Fibroblast of the aortic adventitia (primary cell): ENCODE measurements at regions not wholly inside any gene's neighbourhood (a gene's known extent, or its start where the extent isn't known, plus 50 kb on each side); places are given as distances from the start of the nearest gene placed in this dataset.
A peak's percentile ranks its signal among the peaks of the same experiment; 100 is the strongest.

Experiments used
- DNase-seq: peaks from one replicate; pipeline ENCODE4 v3.0.0-alpha.2; 2010; ENCODE audit warnings: low read depth
- H3K4me3 ChIP-seq: 2 replicates; pipeline ENCODE4 v1.5.1; 2011; ENCODE audit warnings: low read depth, mild to moderate bottlenecking, control low read depth, low read length, moderate library complexity
- TF ChIP-seq, protein P1 (sequence below): IDR thresholded peaks from 2 replicates; pipeline ENCODE4 v1.5.1; 2011; ENCODE audit warnings: mild to moderate bottlenecking, low read length, control low read depth, inconsistent platforms; ENCODE audit not compliant: insufficient read depth

GRCh38 chr6:80456724-80457438, 350.4 kb downstream of the BCKDHB start:
- DNase-seq = no peak
- no peak overlapping the region for H3K4me3 ChIP-seq
- TF ChIP-seq, protein P1, sequence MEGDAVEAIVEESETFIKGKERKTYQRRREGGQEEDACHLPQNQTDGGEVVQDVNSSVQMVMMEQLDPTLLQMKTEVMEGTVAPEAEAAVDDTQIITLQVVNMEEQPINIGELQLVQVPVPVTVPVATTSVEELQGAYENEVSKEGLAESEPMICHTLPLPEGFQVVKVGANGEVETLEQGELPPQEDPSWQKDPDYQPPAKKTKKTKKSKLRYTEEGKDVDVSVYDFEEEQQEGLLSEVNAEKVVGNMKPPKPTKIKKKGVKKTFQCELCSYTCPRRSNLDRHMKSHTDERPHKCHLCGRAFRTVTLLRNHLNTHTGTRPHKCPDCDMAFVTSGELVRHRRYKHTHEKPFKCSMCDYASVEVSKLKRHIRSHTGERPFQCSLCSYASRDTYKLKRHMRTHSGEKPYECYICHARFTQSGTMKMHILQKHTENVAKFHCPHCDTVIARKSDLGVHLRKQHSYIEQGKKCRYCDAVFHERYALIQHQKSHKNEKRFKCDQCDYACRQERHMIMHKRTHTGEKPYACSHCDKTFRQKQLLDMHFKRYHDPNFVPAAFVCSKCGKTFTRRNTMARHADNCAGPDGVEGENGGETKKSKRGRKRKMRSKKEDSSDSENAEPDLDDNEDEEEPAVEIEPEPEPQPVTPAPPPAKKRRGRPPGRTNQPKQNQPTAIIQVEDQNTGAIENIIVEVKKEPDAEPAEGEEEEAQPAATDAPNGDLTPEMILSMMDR = no peak

- no peak overlapping the region for H3K4me3 ChIP-seq
- TF ChIP-seq, protein P1 = no peak
- DNase-seq = peak; percentile 51
Observed at GRCh38 chr6:80454661-80455365, 348.3 kb downstream of the BCKDHB start.

GRCh38 chr6:80454197-80454596, 347.7 kb downstream of the BCKDHB start:
- peak; percentile 94 for DNase-seq
- H3K4me3 ChIP-seq = no peak overlapping the region
- TF ChIP-seq, protein P1 = no peak

- DNase-seq = peak; percentile 33
- TF ChIP-seq, protein P1 = no peak
- no peak overlapping the region for H3K4me3 ChIP-seq
Observed at GRCh38 chr6:80449726-80450125, 343.3 kb downstream of the BCKDHB start.

DNA sequence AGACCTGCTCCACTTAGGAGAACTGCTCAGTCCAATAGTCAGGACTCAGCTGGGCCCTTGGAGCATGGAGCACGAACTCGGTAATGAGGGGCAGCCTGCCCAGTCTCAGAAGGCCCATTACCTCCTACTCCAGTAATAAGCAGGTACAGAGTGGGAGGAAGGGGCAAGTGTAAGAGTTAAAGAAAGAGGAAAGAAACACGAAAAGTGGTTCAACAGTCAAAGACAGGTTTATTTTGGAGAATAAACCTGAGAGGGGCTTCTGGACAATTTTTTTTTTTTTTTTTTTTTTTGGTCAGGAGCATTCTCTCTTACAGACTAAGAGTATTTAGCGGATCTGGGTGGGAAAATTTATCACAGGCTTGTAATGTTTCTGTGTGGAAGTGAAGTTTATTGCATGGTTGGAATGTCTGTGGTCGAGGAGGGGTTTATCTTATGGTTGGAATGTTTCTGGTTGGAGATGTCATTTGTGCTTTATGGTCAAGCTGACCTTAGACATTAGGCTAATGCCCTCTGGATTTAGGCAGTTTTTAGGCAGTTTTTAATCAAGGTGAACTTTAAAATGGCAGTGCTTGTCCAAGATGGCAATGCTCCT, 340.1 kb downstream of the BCKDHB start:
- DNase-seq = no peak
- TF ChIP-seq, protein P1 = no peak
- no peak overlapping the region for H3K4me3 ChIP-seq

DNA sequence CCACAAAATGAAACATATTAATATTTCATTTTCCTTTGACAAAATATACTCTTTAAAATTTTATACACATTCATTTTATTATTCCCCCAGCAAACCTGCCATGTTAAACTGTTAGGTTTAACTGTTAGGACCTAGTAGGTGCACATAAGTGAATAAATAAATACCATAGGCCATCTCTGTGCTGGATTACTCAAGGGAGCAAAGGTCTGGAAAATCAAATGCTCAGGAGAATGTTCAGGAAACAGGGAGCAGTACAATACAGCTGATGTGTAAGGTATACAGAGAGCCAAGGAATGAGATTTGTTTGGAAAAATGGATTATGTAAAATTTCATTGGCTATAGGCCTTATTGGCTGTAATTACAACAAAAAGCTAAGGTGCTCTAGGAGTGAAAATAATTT, 339.3 kb downstream of the BCKDHB start:
- TF ChIP-seq, protein P1 = no peak
- no peak for DNase-seq
- H3K4me3 ChIP-seq = no peak overlapping the region
